SK-N-MC (cell line): ENCODE measurements at regions not wholly inside any gene's neighbourhood (a gene's known extent, or its start where the extent isn't known, plus 50 kb on each side); places are given as distances from the start of the nearest gene placed in this dataset.

Experiments used
- EZH2 ChIP-seq: fragments of 200-600 bp; sonication (generic); IDR thresholded peaks from one replicate; pipeline ENCODE4 v1.6.1; 2017; ENCODE audit warnings: antibody characterized with exemption
- FOXP2 ChIP-seq: optimal IDR thresholded peaks from 2 replicates; pipeline ENCODE3; 2011; ENCODE audit warnings: mild to moderate bottlenecking, moderate library complexity; ENCODE audit not compliant: insufficient read depth; ENCODE audit errors: extremely low read length, control extremely low read depth
- POLR2AphosphoS5 ChIP-seq: IDR thresholded peaks from 2 replicates; pipeline ENCODE4 v1.6.1; 2012; ENCODE audit warnings: mild to moderate bottlenecking, low read depth, low read length, borderline replicate concordance

DNA sequence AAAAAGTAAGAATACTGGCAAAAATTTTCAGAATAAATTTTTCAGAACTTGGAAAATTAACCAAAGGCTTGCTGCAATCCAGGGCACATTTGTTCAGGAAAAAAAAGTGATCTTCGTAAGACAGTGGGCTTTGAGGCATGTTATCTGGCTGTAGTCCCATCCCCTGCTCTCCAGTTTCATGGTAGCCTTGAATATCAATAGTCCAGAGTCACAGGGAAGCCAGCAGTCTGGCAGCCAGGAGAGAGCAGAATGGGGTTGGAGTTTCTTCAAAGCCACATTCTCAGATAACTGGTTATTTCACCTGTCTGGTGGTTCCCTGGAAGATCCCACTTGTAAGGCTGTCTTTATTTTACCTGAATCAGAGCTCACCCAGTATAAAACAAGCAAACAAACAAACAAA is 669.3 kb downstream of the MATN1 start:
- TF ChIP-seq POLR2AphosphoS5: no peak
- TF ChIP-seq EZH2: no peak
- no peak for TF ChIP-seq FOXP2
